ENCODE measurements at regions not wholly inside any gene's neighbourhood (a gene's known extent, or its start where the extent isn't known, plus 50 kb on each side); places are given as distances from the start of the nearest gene placed in this dataset.

GRCh38 chr5:38753776-38754175, 92.0 kb upstream of the OSMR start:
- DNase-seq (no peak), ATAC-seq (no peak)

- no peak for DNase-seq
Measured at GRCh38 chr5:38755181-38755580, 90.6 kb upstream of the OSMR start.

GRCh38 chr5:38756068-38756467, 89.7 kb upstream of the OSMR start:
- DNase-seq (no peak), ATAC-seq (no peak)

More at GRCh38 chr5:38755181-38755580, 90.6 kb upstream of the OSMR start:
- ATAC-seq = no peak

- no peak for DNase-seq
Measured at GRCh38 chr5:38757451-38758245, 88.2 kb upstream of the OSMR start.

GRCh38 chr5:38758774-38759600, 86.8 kb upstream of the OSMR start:
- DNase-seq = no peak
- ATAC-seq = no peak

More at GRCh38 chr5:38757451-38758245, 88.2 kb upstream of the OSMR start:
- ATAC-seq = no peak

- ATAC-seq = no peak
- no peak for DNase-seq
Measured at GRCh38 chr5:38764937-38765391, 80.8 kb upstream of the OSMR start.

GRCh38 chr5:38765399-38765861, 80.4 kb upstream of the OSMR start:
- no peak for ATAC-seq

GRCh38 chr5:38766151-38766550, 79.7 kb upstream of the OSMR start:
- ATAC-seq (no peak), DNase-seq (no peak)

More at GRCh38 chr5:38765399-38765861, 80.4 kb upstream of the OSMR start:
- no peak for DNase-seq

GRCh38 chr5:38768412-38769211, 77.2 kb upstream of the OSMR start:
- DNase-seq (no peak), ATAC-seq (no peak)

GRCh38 chr5:38772471-38772870, 73.3 kb upstream of the OSMR start:
- no peak for ATAC-seq
- DNase-seq = no peak

GRCh38 chr5:38775218-38775840, 70.5 kb upstream of the OSMR start:
- no peak for ATAC-seq
- DNase-seq = no peak

- no peak for ATAC-seq
- DNase-seq = no peak
Measured at GRCh38 chr5:38776149-38776896, 69.5 kb upstream of the OSMR start.

- ATAC-seq = no peak
- DNase-seq = no peak
Measured at GRCh38 chr5:38777111-38777510, 68.7 kb upstream of the OSMR start.

GRCh38 chr5:38780316-38780715, 65.5 kb upstream of the OSMR start:
- DNase-seq (no peak), ATAC-seq (no peak)

- DNase-seq = no peak
- no peak for ATAC-seq
Measured at GRCh38 chr5:38780945-38781344, 64.9 kb upstream of the OSMR start.

- no peak for ATAC-seq
- DNase-seq = no peak
Measured at GRCh38 chr5:38782180-38782835, 63.5 kb upstream of the OSMR start.

GRCh38 chr5:38783011-38783561, 62.7 kb upstream of the OSMR start:
- no peak for DNase-seq
- no peak for ATAC-seq

GRCh38 chr5:38789134-38789533, 56.7 kb upstream of the OSMR start:
- no peak for DNase-seq
- no peak for ATAC-seq

GRCh38 chr5:38789777-38790176, 56.0 kb upstream of the OSMR start:
- DNase-seq = no peak
- ATAC-seq = no peak

- no peak for ATAC-seq
- no peak for DNase-seq
Measured at GRCh38 chr5:38790268-38790667, 55.5 kb upstream of the OSMR start.

All from stimulated activated naive CD8-positive, alpha-beta T cell treated with anti-CD3 and anti-CD28 coated beads, Interleukin-15, Interleukin-2, amounts not matched to agents 100 U/mL and 50 U/mL, for 24 hours (primary cell).